COLO668 (cell line): ENCODE measurements at regions not wholly inside any gene's neighbourhood (a gene's known extent, or its start where the extent isn't known, plus 50 kb on each side); places are given as distances from the start of the nearest gene placed in this dataset.

Source experiments
- DNase-seq: peaks from one replicate; lab custom pipeline; 2025; ENCODE audit not compliant: unreplicated experiment; lab: John Stamatoyannopoulos, UW

DNA sequence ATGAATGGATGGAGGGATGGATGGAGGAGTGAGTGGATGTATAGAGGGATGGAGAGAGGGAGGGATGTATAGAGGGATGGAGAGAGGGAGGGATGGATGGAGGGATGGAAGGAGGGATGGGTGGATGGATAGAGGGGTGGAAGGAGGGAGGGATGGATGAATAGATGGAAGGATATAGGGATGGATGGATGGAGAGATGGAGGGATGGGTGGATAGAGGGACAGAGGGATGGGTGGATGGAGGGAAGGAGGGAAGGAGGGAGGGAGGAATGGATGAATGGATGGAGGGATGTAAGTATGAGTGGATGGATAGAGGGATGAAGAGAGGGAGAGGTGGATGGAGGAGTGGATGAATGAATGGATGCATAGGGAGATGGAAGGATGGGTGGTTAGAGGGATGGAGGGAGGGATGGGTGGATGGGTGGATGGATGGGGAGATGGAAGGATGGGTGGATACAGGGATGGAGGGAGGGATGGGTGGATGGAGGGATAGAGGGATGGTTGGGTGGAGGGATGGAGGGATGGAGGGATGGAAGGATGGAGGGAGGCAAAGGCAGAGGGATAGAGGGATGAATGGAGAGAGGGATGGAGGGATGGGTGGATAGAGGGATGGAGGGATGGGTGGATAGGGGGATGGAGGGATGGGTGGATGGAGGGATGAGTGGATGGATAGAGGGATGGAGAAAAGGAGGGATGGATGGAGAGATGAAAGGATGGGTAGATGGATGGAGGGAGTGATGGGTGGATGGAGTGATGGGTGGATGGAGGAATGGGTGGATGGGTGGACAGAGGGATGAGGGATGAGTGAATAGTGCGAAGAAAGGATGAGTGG lies 313.8 kb downstream of the UACA start:
- DNase-seq = no peak

DNA sequence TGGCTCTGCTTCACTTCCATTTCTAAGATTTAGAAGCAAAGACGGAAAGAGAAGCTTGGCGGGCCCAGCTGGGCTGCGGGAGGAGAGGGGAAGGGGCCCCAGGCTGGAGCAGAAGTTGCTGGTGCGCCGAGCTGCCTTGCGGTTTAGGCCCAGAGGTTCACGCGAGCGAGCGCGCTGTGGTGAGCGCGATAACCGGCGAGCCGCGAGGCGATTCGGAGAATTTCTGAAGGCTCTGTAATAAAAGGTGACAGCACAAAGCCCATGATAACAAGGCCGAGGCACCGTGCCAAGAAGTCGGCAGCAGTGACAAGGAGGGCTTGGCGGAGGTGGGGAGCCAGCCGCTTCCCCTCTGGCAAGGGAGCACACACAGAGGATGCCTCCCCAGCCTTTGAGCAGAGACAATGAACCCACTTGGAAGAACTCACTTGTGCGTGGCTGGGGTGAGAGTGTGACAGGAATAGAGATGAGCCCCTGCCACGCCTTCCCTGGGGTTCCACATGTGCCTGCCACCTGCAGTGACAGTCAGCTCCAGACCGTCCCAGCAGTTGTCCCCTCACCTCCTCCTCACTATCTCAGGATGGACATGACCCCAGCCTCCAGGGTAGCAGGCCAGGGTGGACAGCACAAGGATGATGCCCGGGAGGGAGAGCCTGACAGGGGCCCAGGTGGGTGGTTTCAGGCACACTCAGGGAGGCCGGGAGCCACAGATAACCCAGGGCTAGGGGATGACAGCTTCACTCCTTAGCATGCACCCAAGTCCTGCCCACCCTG lies 315.2 kb downstream of the UACA start:
- no peak for DNase-seq

DNA sequence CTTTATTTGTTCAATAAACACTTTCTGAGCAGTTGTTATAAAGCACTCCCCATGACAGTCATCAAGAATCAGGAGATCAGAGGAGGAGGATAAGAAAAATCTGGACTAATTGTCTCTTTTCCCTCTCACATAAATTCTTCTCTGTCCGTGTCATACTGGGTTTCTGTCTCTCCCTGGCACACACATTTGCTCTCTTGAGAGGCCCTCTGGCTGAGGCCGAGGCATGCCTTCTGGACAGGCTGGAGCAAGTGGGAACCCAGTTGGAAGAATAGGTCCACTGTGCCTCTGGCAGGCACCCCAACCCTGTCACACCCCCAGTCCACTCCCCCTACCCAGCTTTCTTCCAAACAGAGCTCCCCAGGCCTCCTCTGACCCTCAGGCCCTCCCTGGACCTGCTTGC lies 315.8 kb downstream of the UACA start:
- no peak for DNase-seq

DNA sequence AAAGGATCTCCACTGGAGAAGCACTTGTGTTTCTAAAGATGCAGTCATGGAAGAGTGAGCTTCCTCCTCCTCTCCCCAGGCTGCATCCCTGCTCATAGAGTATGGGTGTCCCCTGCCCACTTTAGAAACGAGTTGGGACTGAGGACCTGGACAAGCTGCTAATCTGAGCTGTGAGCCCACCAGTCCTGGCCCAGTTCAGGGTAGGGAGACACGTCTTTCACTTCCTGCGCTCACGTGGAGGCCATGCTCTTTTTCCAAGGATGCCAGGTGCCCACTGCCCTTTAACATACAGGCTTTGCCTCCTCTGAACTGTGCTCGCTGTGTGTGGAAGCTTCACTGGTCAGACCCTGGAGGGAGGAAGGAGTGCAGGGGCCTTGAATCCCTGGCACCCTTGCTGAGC lies 316.3 kb downstream of the UACA start:
- DNase-seq = no peak

DNA sequence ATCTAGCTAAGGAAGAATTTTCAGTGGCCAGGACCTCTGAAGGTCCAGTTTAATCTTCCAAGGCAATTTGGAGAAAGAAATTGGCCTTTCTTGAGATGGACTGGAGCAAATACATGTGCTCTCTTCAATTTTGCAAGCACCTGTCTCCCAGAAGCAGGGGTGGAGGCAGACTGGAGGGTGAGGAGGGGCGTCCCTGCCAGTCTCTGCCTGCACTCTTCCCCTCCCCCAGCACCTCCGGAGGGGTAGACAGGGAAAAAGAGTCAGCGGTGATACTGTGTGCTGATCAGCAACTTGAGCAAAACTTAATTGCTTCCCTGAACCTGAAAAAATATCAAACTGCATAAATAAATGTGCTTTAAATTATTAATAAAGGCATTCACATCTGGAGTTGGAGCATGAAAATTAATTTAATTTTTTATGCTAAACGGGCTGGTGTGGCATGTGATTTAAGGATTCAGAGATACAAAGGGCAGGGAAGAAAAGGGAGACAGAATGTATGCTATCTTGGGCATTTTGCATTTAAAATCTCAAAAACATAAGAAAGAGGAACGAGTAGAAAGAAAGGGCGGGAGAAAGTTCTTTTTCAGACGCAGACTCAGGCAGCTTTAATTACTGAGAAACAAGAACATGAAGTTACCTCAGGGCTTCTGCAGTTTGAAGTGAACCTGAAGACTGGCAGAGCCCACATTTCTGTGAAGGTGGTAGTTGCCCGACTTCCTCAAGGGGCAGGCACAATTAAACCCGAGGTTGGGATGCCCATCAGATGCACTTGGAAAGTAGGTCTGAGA lies 319.7 kb downstream of the UACA start:
- DNase-seq = no peak

DNA sequence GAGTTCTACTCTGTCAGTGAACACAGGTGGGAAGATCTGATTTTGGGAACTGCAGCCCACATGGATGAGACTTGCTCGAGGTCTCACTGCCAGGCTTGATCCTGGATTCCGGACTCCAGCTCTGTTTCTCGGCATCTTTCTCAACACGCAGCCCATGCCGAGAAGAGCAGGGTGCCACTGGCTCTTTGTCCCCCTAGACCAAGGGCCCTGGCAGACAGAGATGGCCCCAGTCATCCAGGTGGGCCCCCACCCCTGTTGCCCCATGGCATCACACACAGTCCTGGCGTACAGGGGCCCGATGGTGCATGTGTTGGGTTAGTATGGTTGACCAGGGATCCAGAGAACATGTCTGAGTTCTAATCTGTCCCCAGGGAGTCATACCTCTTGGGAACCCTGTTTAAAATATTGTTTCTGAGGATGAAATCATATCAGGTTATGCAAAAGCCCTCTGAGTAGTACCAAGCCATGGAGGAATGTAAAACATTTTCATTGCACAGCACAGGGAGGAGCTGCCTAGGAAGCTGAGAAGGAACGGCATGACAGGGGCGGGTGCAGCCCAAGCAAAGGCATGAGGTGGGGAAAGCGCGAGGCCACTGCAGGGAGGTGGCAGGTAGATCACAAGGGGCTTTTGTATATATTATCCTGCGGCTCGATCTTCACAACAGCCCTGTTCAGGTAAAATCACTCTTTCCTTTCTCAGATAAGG lies 320.6 kb downstream of the UACA start:
- DNase-seq = no peak

DNA sequence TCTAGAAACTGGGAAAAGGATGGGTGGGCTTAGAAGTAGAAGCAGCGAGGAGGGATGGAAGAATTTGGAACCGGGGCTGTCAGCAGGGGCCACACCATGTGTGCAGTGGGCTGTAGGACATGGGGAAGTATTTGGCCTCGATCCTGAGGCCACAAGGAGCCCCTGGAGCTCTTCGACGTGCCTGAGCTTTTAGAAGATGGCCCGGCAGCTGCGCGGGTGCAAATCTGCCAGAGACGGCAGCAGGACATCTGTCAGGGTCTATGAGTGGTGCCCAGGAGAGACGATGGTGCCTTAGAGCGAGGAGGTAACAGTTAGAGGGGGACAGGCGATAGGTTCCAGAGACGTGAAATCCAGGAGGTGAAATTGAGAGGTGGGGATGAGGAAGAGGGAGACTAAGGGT lies 321.1 kb downstream of the UACA start:
- no peak for DNase-seq

DNA sequence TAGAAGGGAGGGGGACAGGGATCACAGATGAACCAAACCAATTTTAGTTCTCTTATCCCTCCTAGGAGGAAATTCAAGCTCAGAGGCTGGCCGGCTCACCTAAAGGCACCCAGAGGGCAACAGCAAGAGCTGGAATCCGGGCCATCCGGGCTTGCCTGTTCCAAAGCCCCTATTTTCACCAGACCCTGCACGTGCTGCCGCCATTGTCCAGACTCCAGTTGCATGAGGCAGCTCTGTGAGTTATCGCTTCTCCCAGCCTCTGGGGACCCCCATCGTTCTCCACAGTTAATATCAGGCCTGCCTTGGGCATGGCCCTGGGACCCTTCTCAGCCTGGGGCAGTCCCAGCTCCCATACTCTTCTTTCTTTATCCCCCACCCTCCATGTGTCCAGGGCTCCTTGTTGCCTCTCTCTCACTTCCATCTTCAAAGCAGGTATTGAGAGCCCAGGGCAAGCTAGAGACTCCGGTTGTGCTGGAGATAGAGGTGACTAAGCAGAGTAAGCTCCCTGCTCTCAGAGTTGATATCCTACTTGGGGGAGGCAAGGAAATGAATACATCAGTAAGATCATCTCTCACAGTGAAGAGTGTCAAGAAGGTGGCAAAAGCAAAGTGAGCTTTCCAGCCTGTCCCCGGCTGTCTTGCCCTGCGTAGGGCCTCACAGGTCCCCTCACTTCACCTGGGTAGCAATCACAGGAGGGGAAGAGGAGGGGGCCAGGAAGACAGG lies 322.8 kb downstream of the UACA start:
- DNase-seq = no peak

DNA sequence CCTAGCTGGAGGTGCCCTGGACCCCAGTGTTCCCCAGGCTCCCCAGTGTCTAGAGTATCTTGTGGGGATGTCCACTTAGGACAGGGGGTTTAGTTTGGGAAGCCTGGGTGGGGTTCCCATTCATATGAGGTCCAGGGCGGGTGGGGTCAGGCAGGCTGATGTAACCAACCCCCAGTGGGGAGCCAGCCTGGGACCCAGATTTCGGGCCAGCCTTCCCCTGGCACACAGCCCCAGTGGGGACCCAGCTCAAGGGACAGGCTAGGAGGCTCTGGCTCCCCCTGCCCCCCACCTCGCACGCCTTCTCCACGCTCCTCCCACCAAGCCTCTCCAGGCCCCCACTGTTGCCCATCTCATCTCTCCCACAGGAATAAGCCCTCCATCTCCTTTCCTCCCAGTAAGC lies 323.5 kb downstream of the UACA start:
- DNase-seq = no peak

DNA sequence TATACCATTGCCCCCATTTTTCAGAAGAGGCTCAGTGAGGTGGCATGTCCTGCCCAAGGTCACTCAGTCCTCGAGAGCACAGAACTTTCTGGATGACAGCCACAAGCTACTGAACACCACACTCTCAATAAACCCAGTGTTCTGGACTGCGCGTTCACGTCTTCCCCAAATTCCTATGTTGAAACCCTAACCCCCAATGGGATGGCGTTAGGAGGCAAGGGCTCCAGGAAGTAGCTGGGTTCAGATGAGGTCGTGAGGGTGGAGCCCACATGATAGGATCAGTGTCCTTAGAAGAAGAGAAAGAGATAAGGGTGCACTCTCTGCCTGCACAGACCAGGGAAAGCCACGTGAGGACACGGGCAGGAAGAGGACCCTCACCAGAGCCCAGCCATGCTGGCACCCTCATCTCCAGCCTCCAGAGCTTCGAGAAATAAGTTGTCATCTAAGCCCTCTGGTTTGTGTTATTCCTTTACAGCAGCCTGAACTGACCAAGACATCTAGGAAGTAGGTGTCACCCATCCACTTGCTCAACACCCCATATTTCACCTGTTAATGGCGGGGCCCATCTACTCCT lies 324.0 kb downstream of the UACA start:
- no peak for DNase-seq

DNA sequence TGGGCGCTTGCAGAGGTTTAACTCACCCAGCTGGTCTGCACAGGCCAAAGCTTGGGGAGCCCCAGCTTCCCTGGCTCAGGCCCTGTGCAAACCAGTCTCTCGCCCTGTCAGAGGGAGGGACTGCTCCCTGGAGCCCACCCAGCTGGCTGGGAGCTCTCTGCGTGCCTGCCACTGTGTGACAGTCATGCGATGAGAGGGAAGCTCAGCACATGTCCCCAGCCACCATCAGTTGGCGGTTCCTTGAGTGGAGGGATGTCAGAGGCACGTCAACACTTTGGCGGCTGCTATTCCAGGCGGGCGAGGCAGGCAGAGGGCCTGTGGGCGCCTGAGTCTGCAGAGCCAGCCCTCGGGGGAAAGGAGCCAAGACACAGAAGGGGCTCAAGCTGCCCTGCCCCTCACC lies 324.6 kb downstream of the UACA start:
- DNase-seq = no peak

DNA sequence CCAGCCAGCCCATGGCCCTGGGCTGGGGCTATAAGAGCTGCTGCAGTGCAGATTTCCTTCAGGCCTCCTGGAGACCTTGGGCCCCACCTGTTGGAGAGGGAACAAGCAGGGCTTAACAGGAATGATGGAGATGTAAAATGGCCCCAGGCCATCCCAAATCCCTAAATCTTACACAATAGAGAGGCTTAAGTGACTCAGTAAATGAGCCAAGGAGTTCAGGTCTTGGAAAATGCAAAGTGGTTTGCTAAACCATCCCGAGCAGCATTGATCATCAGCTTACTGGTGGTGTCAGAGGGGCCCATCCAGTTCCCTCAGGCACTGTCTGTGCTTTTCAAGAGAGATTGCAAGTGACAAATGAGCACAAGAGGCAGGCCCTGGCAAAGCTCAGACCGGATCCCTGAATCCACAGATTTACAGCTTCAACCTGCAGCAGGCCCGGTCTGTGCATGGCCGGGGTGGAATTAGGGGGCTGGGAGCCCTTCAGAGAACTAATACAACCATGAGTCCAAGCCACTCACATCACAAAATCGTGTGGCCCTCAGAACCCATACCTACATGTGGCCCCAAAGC lies 325.4 kb downstream of the UACA start:
- DNase-seq = no peak

DNA sequence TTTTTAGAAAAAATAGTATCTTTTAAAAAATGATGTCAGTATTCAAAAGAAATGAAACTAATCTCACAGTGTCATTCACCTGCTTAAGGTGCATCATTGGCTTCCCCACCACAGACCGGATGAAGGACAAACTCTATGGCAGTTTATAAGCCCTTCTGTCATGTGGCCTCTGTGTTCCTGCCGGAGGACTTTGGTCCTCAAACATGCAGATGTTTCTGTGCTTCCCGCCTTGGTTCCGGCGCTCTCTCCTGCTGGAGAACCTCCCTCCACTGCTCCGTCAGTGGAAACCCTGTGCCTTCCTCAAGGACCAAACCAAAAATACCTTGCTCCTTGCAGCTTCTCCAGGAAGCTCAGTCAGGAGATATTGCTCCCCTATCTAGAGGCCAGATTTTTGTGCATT lies 326.3 kb downstream of the UACA start:
- no peak for DNase-seq

DNA sequence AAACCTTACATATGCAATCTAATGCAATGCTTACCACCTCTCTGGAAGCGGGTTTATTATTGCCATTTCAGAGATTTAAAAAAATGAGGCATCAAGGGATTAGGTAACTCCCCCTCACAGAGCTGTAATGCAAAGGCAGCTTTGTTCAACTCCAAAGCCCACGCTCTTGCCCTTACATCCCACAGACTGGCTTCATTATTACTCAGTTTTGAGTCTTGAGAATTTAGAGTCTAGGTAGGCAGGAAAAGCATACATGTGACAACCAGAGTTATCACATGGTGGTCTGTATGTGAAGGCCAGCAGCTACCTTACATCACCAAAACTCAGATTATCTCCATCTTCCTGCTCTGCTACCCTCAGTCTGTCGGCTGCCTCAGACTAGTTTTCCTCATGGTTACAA lies 326.9 kb downstream of the UACA start:
- DNase-seq = no peak

DNA sequence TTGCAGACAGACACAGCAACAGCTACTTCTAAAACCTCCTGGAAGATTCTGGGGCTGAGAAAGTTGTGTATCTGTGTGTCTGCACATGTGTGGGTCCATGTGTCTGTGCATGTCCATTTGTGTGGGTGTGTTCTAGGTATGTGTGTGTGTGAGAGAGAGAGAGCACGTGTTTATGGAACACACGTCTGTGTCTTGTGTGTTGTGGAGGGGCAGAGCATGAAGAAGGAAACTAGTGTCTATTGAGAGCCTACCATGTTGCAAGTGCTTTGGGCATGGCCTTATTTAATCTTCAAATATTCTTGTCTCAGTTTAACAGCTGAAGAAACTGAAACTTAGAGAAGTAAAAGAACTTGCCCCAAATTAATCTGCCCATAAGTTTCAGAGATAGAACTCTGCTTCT lies 327.5 kb downstream of the UACA start:
- DNase-seq = no peak

DNA sequence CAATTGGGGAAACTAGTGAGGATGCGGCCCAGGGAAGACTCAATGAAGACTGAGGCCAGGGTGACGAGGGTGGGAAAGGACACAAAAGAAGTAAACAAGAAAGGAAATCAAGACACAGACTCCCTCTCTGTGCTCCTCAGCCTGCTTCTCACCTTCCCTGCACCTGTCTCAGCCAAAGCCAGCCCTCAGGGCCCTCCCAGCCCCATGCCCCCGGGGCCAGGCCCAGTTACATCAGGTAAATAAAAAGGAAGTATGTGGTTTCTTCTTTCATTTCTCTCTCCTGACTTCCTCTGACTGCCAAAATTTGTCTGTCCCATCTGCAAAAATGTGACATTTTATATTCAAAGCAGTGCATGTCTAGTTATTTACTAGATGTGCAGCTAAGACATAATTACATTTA lies 328.0 kb downstream of the UACA start:
- DNase-seq = peak; percentile 15

DNA sequence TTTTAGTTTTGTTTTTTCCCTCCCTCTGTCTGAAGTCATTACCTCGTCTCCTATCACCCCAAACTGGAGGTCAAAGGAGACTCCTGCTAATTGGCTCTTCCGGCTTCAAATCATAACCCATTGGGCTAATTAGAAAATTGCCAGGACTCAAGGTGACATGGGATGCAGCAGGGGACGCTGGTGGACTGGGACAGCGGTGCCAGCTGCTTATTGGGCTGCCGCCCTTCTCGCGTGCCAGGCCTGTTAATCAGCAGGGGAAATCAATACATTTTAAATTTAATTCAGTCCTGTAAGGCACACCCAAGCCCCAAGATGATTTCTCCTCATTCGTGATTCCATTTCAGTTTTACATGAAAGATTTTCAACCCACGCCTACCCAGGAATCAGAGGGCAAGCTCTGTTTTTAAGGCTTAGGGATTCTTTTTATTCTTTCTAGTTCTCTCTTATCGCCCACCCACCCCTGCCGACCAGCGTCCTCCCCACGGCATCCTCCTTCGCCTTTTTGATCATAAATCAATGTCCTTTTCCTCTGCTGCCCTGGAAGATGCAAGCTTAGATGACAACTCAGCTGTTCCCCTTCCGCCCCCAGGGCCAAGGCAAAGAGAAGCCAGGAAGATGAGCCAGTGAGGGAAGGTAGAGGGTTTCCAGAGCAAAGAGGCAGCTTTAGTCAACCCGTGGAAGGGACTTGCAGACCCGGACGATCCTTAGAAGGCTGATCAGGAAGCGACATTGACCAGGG lies 329.6 kb downstream of the UACA start:
- DNase-seq = no peak

DNA sequence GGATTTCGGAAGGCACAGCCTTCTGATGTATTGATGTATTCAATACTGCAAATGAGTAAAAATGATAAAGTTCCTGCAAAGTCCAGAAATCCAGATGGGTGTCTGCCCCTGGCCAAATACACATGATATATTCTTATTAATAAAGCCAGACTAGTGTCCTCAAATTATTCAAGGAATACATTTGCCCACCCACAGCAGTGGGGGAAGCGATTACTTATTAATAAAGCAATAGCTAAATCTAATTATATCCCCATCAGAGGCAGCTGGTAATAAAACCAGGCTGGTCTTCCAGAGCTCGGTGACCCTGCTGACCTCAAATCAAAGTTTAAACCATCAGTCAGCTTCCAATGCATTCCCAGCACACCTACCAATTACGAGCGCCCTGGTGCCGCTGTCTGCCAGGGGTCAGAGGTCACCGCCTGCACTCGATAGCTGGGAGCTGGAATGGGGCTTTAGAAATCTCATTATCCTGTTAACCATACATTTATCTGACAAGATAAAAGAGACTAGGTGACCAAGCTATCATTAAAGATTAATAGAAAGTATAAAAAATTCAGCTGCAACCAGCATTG lies 330.3 kb downstream of the UACA start:
- DNase-seq = no peak

DNA sequence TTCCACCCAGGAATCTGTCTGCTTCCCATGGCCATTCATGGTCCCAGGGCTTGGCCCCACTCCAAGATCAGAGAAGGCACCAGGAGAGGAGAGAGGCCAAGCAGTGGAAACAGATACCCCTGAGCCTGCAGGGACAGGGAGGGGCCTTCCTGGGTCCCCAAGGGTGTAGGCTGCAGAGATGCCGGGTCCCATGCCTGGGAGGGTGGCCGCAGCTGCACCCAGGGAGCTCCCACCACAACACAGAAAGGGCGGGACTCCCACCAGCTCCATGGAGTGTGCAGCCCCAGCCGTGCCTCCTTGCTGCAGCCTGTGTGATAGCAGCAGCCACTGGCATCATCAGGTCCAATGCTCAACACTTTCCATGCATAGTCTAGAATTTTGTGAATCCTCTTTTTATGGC lies 331.5 kb downstream of the UACA start:
- no peak for DNase-seq
